Fibroblast of lung (primary cell): ENCODE measurements at regions not wholly inside any gene's neighbourhood (a gene's known extent, or its start where the extent isn't known, plus 50 kb on each side); places are given as distances from the start of the nearest gene placed in this dataset.

ENCODE experiments used
- CTCF ChIP-seq, 2 donors: IDR thresholded peaks in 1 of 2; conservative IDR thresholded peaks in 1 of 2; 1 replicate in 1 of 2; 2 replicates in 1 of 2; pipeline ENCODE4 v1.5.1; 2011 to 2012; ENCODE audit warnings: low read length in 2 of 2, control low read depth in 1 of 2, inconsistent platforms in 1 of 2, low read depth in 1 of 2, mild to moderate bottlenecking in 1 of 2
- EZH2 ChIP-seq: IDR thresholded peaks from 2 replicates; pipeline ENCODE4 v1.5.1; 2012; ENCODE audit warnings: low read length, control low read depth, mild to moderate bottlenecking; ENCODE audit errors: missing control alignments

- TF ChIP-seq CTCF (conservative IDR thresholded peaks at IDR 0.05 in 1 of 2, IDR thresholded peaks at IDR 0.05 in 1 of 2; ENCODE audit: low read depth in 1 of 2, low read length in 2 of 2) (no peak), EZH2 (no peak)
Observed at GRCh38 chr10:56902554-56902953, 541.5 kb upstream of the ZWINT start.
